GM12878 (cell line): ENCODE measurements at regions not wholly inside any gene's neighbourhood (a gene's known extent, or its start where the extent isn't known, plus 50 kb on each side); places are given as distances from the start of the nearest gene placed in this dataset.

ENCODE experiments used
- ATAC-seq: fragments of 200-7000 bp; cut with Tn5 transposase; 3 replicates; pipeline ENCODE4 v1.9.1; 2020; ENCODE audit warnings: mild to moderate bottlenecking, moderate library complexity
- BruUV-seq: library from RNA; stranded (reverse); fragments of 400-500 nt; replicated peaks from 2 replicates; lab custom pipeline; 2021; lab: Mats Ljungman, UMichigan
- CTCF ChIA-PET: fragments of 300-600 bp; sonication (Branson Sonifier 250); formaldehyde crosslinking; extraction: SDS; loops from one replicate; lab custom pipeline; 2021; ENCODE audit warnings: inconsistent platforms; lab: Yijun Ruan, JAX
- POLR2A ChIA-PET: fragments of 350-600 bp; formaldehyde crosslinking; extraction: SDS; loops from one replicate; lab custom pipeline; 2021; ENCODE audit warnings: inconsistent platforms; lab: Charles Lee
- RAD21 ChIA-PET: fragments of 300-600 bp; sonication (Branson Sonifier 250); formaldehyde crosslinking; loops from one replicate; lab custom pipeline; 2023; ENCODE audit warnings: antibody characterized with exemption; ENCODE audit not compliant: unreplicated experiment; lab: Charles Lee
- SMC1A ChIA-PET: fragments of 300-600 bp; sonication (Branson Sonifier 250); formaldehyde crosslinking; loops from one replicate; lab custom pipeline; 2023; ENCODE audit not compliant: unreplicated experiment, uncharacterized antibody; lab: Charles Lee
- DNase-seq: peaks from one replicate; pipeline ENCODE4 v3.0.0-alpha.2; 2011; ENCODE audit warnings: low read depth, low spot score
- FAIRE-seq: peaks from 3 replicates; lab custom pipeline; 2011; peaks lifted over from hg19 to GRCh38; lab: Jason Lieb, UNC
- H2AFZ ChIP-seq: 2 replicates; pipeline ENCODE4 v1.6.0; 2011; ENCODE audit warnings: low read depth, low read length, control low read depth; ENCODE audit not compliant: control insufficient read depth
- H3K27ac ChIP-seq: 2 replicates; pipeline ENCODE4 v1.5.1; 2011; ENCODE audit warnings: control low read depth; ENCODE audit not compliant: control insufficient read depth, insufficient read depth
- H3K27me3 ChIP-seq, 2 experiments: replicated peaks in 1 of 2; 2 replicates each; pipeline versions ENCODE4 v1.6.0 to v1.6.1; 2011; ENCODE audit warnings: low read length in 1 of 2; ENCODE audit not compliant: control insufficient read depth in 2 of 2, insufficient read depth in 2 of 2
- H3K36me3 ChIP-seq, 2 experiments: 2 replicates each; pipeline ENCODE4 v1.5.1; 2011; ENCODE audit warnings: low read length in 1 of 2; ENCODE audit not compliant: control insufficient read depth in 2 of 2, insufficient read depth in 2 of 2
- H3K4me1 ChIP-seq: 2 replicates; pipeline ENCODE4 v1.6.1; 2011; ENCODE audit warnings: mild to moderate bottlenecking, low read length, moderate library complexity, mixed read lengths; ENCODE audit not compliant: control insufficient read depth, insufficient read depth
- H3K4me2 ChIP-seq: 2 replicates; pipeline ENCODE4 v1.6.0; 2011; ENCODE audit warnings: control low read depth; ENCODE audit not compliant: control insufficient read depth, insufficient read depth
- H3K4me3 ChIP-seq: fragments of 200-600 bp; sonication (generic); 2 replicates; pipeline ENCODE4 v1.5.1; 2016
- H3K79me2 ChIP-seq: 2 replicates; pipeline ENCODE4 v1.6.0; 2011; ENCODE audit warnings: low read length; ENCODE audit not compliant: control insufficient read depth, insufficient read depth
- H3K9ac ChIP-seq: 2 replicates; pipeline ENCODE4 v1.8.0; 2011; ENCODE audit warnings: low read length, control low read depth, mixed read lengths; ENCODE audit not compliant: control insufficient read depth, insufficient read depth
- H3K9me3 ChIP-seq: replicated peaks from 3 replicates; pipeline ENCODE4 v1.5.1; 2011; ENCODE audit warnings: mild to moderate bottlenecking, low read length; ENCODE audit not compliant: control insufficient read depth, insufficient read depth
- H4K20me1 ChIP-seq: 2 replicates; pipeline ENCODE4 v1.6.0; 2011; ENCODE audit not compliant: control insufficient read depth, insufficient read depth
- BHLHE40 ChIP-seq, 2 experiments: fragments of 450-650 bp in 1 of 2; IDR thresholded peaks; 2 replicates each; pipeline ENCODE4 v1.6.1; 2011 to 2017; ENCODE audit warnings: low read depth in 2 of 2, borderline replicate concordance in 1 of 2, improper control_type of control experiment in 1 of 2, low read length in 1 of 2, mild to moderate bottlenecking in 1 of 2
- CHD4 ChIP-seq: fragments of 200-600 bp; sonication (generic); IDR thresholded peaks from 2 replicates; pipeline ENCODE4 v1.6.1; 2016; ENCODE audit warnings: mild to moderate bottlenecking
- E4F1 ChIP-seq: fragments of 450-650 bp; IDR thresholded peaks from 2 replicates; pipeline ENCODE4 v1.6.1; 2018; ENCODE audit warnings: borderline replicate concordance, mild to moderate bottlenecking; ENCODE audit not compliant: partially characterized antibody
- FOS ChIP-seq: IDR thresholded peaks from 3 replicates; pipeline ENCODE4 v1.6.1; 2011; ENCODE audit warnings: borderline replicate concordance; ENCODE audit not compliant: insufficient read length; ENCODE audit errors: extremely low read depth
- HDAC6 ChIP-seq: fragments of 200-600 bp; sonication (generic); IDR thresholded peaks from one replicate; pipeline ENCODE4 v1.8.0; 2017; ENCODE audit warnings: antibody characterized with exemption; ENCODE audit not compliant: unreplicated experiment
- SREBF1 ChIP-seq: IDR thresholded peaks from 2 replicates; pipeline ENCODE4 v1.6.1; 2012; ENCODE audit warnings: mild to moderate bottlenecking, low read length
- STAT1 ChIP-seq: fragments of 450-650 bp; conservative IDR thresholded peaks from 2 replicates; pipeline ENCODE4 v1.6.1; 2014; ENCODE audit warnings: antibody characterized with exemption, mild to moderate bottlenecking
- WGBS: methylation state at CpG from one replicate; pipeline ENCODE4 v1.1.6; 2016; ENCODE audit warnings: low lambda C conversion rate; ENCODE audit not compliant: insufficient replicate concordance, insufficient coverage; ENCODE audit errors: missing lambda C conversion rate; 5-methylcytosine and 5-hydroxymethylcytosine counted together
- in situ Hi-C: fragments of 300-500 bp; cut with MboI; formaldehyde crosslinking; loops from 9 replicates; pipeline ENCODE4 v1.14.3; 2018; ENCODE audit warnings: mixed read lengths
- intact Hi-C: fragments of 100-400 bp; cut with micrococcal nuclease; formaldehyde crosslinking; loops from one replicate; pipeline ENCODE4 v1.14.2; 2022; ENCODE audit not compliant: unreplicated experiment

GRCh38 chr14:48243900-48244299, 568.5 kb upstream of the MDGA2 start:
- no peaks in the 10 kb centered on the region for H3K79me2 ChIP-seq
- no peak overlapping the region for H3K27ac ChIP-seq
- no peak overlapping the region for H2AFZ ChIP-seq
- H3K27me3 ChIP-seq, result no peaks in the 10 kb centered on the region
- ChIA-PET SMC1A (no interaction called here), RAD21 (no interaction called here), POLR2A (no interaction called here), CTCF (no interaction called here)
- no peak overlapping the region for H3K4me3 ChIP-seq
- no peak for DNase-seq
- in situ Hi-C loops (no loop called here), intact Hi-C loops (no loop called here)
- no peaks in the 10 kb centered on the region for H3K4me1 ChIP-seq
- no peak for FAIRE-seq
- no TSS peak for BruUV-seq
- TF ChIP-seq STAT1 (no peak), FOS (no peak)
- H3K4me2 ChIP-seq, result no peak overlapping the region
- no peak for ATAC-seq
- WGBS, result 10% methylated on average over 3 of the region's 3 CpGs
- no peaks in the 10 kb centered on the region for H3K36me3 ChIP-seq
- no peaks in the 10 kb centered on the region for H4K20me1 ChIP-seq
- H3K9me3 ChIP-seq, result no peaks in the 10 kb centered on the region
- H3K9ac ChIP-seq, result no peak overlapping the region

- RAD21 ChIA-PET, result no interaction called here
- SMC1A ChIA-PET, result no interaction called here
- Histone ChIP-seq H3K4me2 (no peak overlapping the region), H3K9ac (no peak overlapping the region), H3K27ac (no peak overlapping the region), H3K9me3 (no peaks in the 10 kb centered on the region), H2AFZ (no peak overlapping the region), H3K27me3 (no peaks in the 10 kb centered on the region), H3K36me3 (no peaks in the 10 kb centered on the region), H3K4me3 (no peak overlapping the region), H3K79me2 (no peaks in the 10 kb centered on the region), H3K4me1 (no peaks in the 10 kb centered on the region), H4K20me1 (no peaks in the 10 kb centered on the region)
- DNase-seq, result no peak
- no peak for ATAC-seq
- no peak for TF ChIP-seq SREBF1
- no peak for TF ChIP-seq HDAC6
- no peak for TF ChIP-seq BHLHE40 (IDR thresholded peaks at IDR 0.05; ENCODE audit: borderline replicate concordance in 1 of 2, low read depth in 2 of 2, low read length in 1 of 2)
- no peak for TF ChIP-seq E4F1
- TF ChIP-seq CHD4, result no peak
- CTCF ChIA-PET, result interaction anchor here (0.8 to 1.0 kb wide), 2 partner anchors 12 to 311 kb away, joined by 3 to 4 read pairs; no protein-coding TSS in a partner anchor
- no peak for FAIRE-seq
- POLR2A ChIA-PET, result no interaction called here
- in situ Hi-C loops, result no loop called here
- intact Hi-C loops, result no loop called here
- no TSS peak for BruUV-seq
Observed at GRCh38 chr14:48229091-48229490, 553.7 kb upstream of the MDGA2 start.
